ENCODE measurements at regions not wholly inside any gene's neighbourhood (a gene's known extent, or its start where the extent isn't known, plus 50 kb on each side); places are given as distances from the start of the nearest gene placed in this dataset.
"Not testable (repeated sequence)": the region's sequence is repeated elsewhere in the genome, so short reads cannot be mapped to it uniquely, and the experiment has no call there.

GRCh38 chr2:109721135-109721534 is 73.0 kb upstream of the RGPD5 start:
- Histone ChIP-seq H3K36me3 (no peaks in the 10 kb centered on the region), H3K4me1 (no peaks in the 10 kb centered on the region), H3K4me3 (no peak overlapping the region), H3K9me3 (no peaks in the 10 kb centered on the region), H3K27me3 (no peaks in the 10 kb centered on the region), H3K27ac (no peak overlapping the region)
- intact Hi-C loops (cut with DNase I; ENCODE audit: low total_unique reads) = no loop called here
- no peak for DNase-seq
- TF ChIP-seq CTCF (IDR thresholded peaks at IDR 0.05) (no peak), POLR2A (IDR thresholded peaks at IDR 0.05) (no peak)

- no peaks in the 10 kb centered on the region for H3K9me3 ChIP-seq
- H3K4me3 ChIP-seq = no peak overlapping the region
- no peak overlapping the region for H3K27ac ChIP-seq
- TF ChIP-seq POLR2A (IDR thresholded peaks at IDR 0.05) = no peak
- TF ChIP-seq CTCF (IDR thresholded peaks at IDR 0.05) = no peak
- no peaks in the 10 kb centered on the region for H3K4me1 ChIP-seq
- DNase-seq = no peak
- no peaks in the 10 kb centered on the region for H3K36me3 ChIP-seq
- no peaks in the 10 kb centered on the region for H3K27me3 ChIP-seq
- intact Hi-C loops (cut with DNase I; ENCODE audit: low total_unique reads) = no loop called here
Observed at GRCh38 chr2:109721626-109722025, 72.5 kb upstream of the RGPD5 start.

GRCh38 chr2:109722026-109722425 is 72.1 kb upstream of the RGPD5 start:
- intact Hi-C loops (cut with DNase I; ENCODE audit: low total_unique reads) = no loop called here
- Histone ChIP-seq H3K4me3 (no peak overlapping the region), H3K27ac (no peak overlapping the region), H3K27me3 (no peaks in the 10 kb centered on the region), H3K36me3 (no peaks in the 10 kb centered on the region), H3K4me1 (no peaks in the 10 kb centered on the region), H3K9me3 (no peaks in the 10 kb centered on the region)
- no peak for DNase-seq
- TF ChIP-seq CTCF (IDR thresholded peaks at IDR 0.05) = no peak
- no peak for TF ChIP-seq POLR2A (IDR thresholded peaks at IDR 0.05)

GRCh38 chr2:109722640-109723039 is 71.5 kb upstream of the RGPD5 start:
- intact Hi-C loops (cut with DNase I; ENCODE audit: low total_unique reads); H3K9me3 ChIP-seq; H3K4me3 ChIP-seq; DNase-seq; H3K4me1 ChIP-seq; H3K27ac ChIP-seq; H3K36me3 ChIP-seq; H3K27me3 ChIP-seq: not testable (repeated sequence)

GRCh38 chr2:109723153-109723552 is 71.0 kb upstream of the RGPD5 start:
- H3K9me3 ChIP-seq; H3K27me3 ChIP-seq; H3K27ac ChIP-seq; intact Hi-C loops (cut with DNase I; ENCODE audit: low total_unique reads); H3K36me3 ChIP-seq; H3K4me3 ChIP-seq; DNase-seq; H3K4me1 ChIP-seq: not testable (repeated sequence)

- TF ChIP-seq POLR2A (IDR thresholded peaks at IDR 0.05) = no peak
- Histone ChIP-seq H3K27me3 (no peaks in the 10 kb centered on the region), H3K4me1 (no peaks in the 10 kb centered on the region), H3K27ac (no peak overlapping the region), H3K9me3 (no peaks in the 10 kb centered on the region), H3K4me3 (no peak overlapping the region), H3K36me3 (no peaks in the 10 kb centered on the region)
- DNase-seq = no peak
- intact Hi-C loops (cut with DNase I; ENCODE audit: low total_unique reads) = no loop called here
Observed at GRCh38 chr2:109724533-109725460, 69.3 kb upstream of the RGPD5 start.

All from uterus (tissue), 3 donors.